Activated CD4-positive, alpha-beta T cell treated with anti-CD3 and anti-CD28 coated beads for 48 hours (primary cell): ENCODE measurements at regions not wholly inside any gene's neighbourhood (a gene's known extent, or its start where the extent isn't known, plus 50 kb on each side); places are given as distances from the start of the nearest gene placed in this dataset.

Experiments used
- DNase-seq: peaks from one replicate; pipeline ENCODE4 v3.0.0-alpha.2; 2020

GRCh38 chr5:56479126-56479525, 246.0 kb upstream of the ANKRD55 start:
- no peak for DNase-seq

GRCh38 chr5:56478062-56478461, 244.9 kb upstream of the ANKRD55 start:
- DNase-seq: no peak

- DNase-seq: no peak
Observed at GRCh38 chr5:56476487-56476856, 243.3 kb upstream of the ANKRD55 start.

- DNase-seq: no peak
Observed at GRCh38 chr5:56475689-56476486, 242.8 kb upstream of the ANKRD55 start.

- no peak for DNase-seq
Observed at GRCh38 chr5:56471707-56472106, 238.6 kb upstream of the ANKRD55 start.

GRCh38 chr5:56470007-56470406, 236.9 kb upstream of the ANKRD55 start:
- DNase-seq: no peak

- no peak for DNase-seq
Observed at GRCh38 chr5:56468277-56468676, 235.1 kb upstream of the ANKRD55 start.

GRCh38 chr5:56467176-56467717, 234.1 kb upstream of the ANKRD55 start:
- no peak for DNase-seq

- DNase-seq: no peak
Observed at GRCh38 chr5:56466136-56466816, 233.1 kb upstream of the ANKRD55 start.

- no peak for DNase-seq
Observed at GRCh38 chr5:56465769-56466135, 232.6 kb upstream of the ANKRD55 start.

GRCh38 chr5:56464935-56465768, 232.0 kb upstream of the ANKRD55 start:
- DNase-seq: no peak

- DNase-seq: no peak
Observed at GRCh38 chr5:56463944-56464571, 230.9 kb upstream of the ANKRD55 start.

GRCh38 chr5:56461584-56461983, 228.5 kb upstream of the ANKRD55 start:
- no peak for DNase-seq

- DNase-seq: no peak
Observed at GRCh38 chr5:56460681-56461191, 227.6 kb upstream of the ANKRD55 start.

- DNase-seq: no peak
Observed at GRCh38 chr5:56460195-56460546, 227.0 kb upstream of the ANKRD55 start.

- DNase-seq: no peak
Observed at GRCh38 chr5:56459394-56460194, 226.5 kb upstream of the ANKRD55 start.

- DNase-seq: no peak
Observed at GRCh38 chr5:56457887-56458812, 225.0 kb upstream of the ANKRD55 start.

- no peak for DNase-seq
Observed at GRCh38 chr5:56456002-56456401, 222.9 kb upstream of the ANKRD55 start.

GRCh38 chr5:56455417-56455816, 222.3 kb upstream of the ANKRD55 start:
- DNase-seq: no peak

- DNase-seq: no peak
Observed at GRCh38 chr5:56454219-56454862, 221.2 kb upstream of the ANKRD55 start.
